GM18505 (cell line): ENCODE measurements at regions not wholly inside any gene's neighbourhood (a gene's known extent, or its start where the extent isn't known, plus 50 kb on each side); places are given as distances from the start of the nearest gene placed in this dataset.

Source experiments
- ATAC-seq: cut with Tn5 transposase; IDR thresholded peaks from one replicate; pipeline ENCODE4 v1.9.1; 2021; ENCODE audit not compliant: unreplicated experiment
- POLR2A ChIP-seq: IDR thresholded peaks from 4 replicates; pipeline ENCODE4 v1.6.1; 2011; ENCODE audit warnings: borderline replicate concordance; ENCODE audit not compliant: insufficient read depth, insufficient read length; ENCODE audit errors: extremely low read depth

- TF ChIP-seq POLR2A, result no peak
- no peak for ATAC-seq
Measured at GRCh38 chr16:65547772-65548446, 426.0 kb upstream of the CDH11 start.

DNA sequence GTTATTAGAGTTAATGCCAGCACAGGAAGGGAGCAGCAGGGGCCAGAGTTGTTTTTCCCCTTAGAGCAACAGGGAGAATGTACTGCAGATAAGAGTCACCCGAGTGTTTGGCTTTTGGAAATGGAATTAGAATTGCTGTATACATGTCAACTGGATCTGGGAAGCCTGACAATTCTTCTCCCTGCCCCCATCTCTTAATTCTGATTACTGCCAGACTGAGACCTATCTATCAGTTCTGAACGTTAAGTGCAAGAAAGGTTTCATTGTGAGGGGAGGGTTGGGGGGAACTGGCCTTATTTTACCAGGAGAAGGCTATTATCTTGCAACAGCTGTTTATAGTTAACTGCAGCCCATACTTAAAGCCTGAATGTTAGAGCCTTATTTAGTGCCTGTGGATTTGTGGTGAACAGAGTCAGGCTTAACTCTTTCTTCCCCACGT, 424.5 kb upstream of the CDH11 start:
- no peak for ATAC-seq
- no peak for TF ChIP-seq POLR2A

DNA sequence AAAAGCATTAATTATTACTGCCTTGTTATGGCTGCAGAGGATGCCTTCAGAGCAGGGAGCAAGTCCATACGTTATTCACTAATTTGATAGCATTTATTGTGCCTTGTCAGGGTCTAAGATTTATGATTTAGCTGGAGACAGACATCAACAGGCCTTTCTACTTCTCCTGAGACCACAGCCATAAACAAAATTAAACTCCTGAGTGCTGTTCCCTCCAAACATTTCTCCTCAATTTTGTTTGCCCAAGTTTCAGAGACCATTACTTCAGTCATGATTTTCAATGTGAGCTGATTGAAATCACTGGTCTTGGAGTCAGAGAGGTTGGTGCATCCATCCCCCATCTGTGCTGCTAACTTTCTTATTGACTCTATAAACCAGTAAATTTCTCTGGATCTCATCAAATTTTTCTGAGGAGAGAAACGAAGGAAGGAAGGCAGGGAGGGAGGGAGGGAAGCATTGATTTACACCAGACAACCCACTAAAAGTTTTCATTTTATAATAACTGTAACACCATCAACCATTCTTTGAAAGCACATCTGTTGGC, 423.6 kb upstream of the CDH11 start:
- TF ChIP-seq POLR2A, result no peak

DNA sequence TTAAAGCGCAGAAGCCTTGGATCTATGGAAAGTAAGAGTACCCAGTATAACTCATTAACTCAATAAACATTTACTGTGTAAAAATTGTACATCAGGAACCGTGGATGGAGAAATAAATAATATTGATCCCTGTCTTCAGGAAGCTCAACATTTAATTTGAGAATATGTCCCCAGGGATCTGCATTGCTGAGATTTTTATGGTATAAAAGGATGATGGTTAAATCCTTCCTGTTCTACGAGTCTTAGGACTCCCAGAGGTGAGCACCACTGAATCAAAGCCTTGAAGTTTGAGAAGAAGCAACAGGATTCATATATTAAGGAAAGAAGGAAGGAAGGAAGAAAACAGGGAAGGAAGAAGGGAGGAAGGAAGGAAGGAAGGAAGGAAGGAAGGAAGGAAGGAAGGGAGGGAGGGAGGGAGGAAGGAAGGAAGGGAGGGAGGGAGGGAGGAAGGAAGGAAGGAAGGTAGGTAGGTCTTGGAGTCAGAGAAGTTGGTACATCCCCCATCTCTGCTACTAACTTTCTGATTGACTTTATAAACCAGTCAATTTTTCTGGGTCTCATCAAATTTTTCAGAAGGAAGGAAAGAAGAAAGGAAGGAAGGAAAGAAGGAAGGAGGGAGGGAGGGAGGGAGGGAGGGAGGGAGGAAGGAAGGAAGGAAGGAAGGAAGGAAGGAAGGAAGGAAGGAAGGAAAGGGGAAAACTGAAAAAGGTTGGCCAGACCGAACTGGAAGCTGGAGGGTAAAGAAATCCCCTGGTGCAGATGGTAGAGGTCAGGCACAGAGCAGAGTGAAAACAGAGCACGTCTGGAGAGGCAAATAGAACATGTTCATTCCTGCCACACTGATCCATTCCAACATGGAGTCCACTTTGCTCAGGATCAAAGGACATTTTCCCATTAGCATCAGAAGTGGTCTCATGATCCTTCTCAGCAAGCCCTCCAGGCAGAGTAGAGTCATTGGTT, 422.2 kb upstream of the CDH11 start:
- no peak for TF ChIP-seq POLR2A
- no peak for ATAC-seq

More for the DNA sequence above, 423.6 kb upstream of the CDH11 start:
- ATAC-seq, result no peak

- no peak for TF ChIP-seq POLR2A
- no peak for ATAC-seq
Measured at GRCh38 chr16:65541646-65542045, 419.8 kb upstream of the CDH11 start.

GRCh38 chr16:65540901-65541300, 419.0 kb upstream of the CDH11 start:
- TF ChIP-seq POLR2A, result no peak
- ATAC-seq, result no peak

- no peak for ATAC-seq
- TF ChIP-seq POLR2A, result no peak
Measured at GRCh38 chr16:65538976-65539375, 417.1 kb upstream of the CDH11 start.

DNA sequence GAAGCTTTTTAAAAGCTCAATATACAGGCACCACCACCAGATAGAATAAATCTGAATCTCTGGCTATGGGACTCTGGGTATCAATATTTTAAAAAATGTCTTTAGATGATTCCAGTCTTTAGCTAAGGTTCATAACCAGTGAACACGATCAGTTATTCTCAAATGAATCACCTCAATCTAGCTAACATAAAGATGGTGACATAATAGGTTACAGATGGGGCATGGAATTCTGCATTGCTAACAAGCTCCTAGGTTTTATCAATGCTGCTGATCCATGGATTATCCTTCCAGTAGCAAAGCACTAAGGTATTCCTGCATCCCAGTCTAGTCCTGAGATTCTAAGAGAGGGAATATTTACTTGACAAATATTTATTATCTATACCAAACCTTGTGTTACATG, 415.5 kb upstream of the CDH11 start:
- ATAC-seq, result no peak
- TF ChIP-seq POLR2A, result no peak

DNA sequence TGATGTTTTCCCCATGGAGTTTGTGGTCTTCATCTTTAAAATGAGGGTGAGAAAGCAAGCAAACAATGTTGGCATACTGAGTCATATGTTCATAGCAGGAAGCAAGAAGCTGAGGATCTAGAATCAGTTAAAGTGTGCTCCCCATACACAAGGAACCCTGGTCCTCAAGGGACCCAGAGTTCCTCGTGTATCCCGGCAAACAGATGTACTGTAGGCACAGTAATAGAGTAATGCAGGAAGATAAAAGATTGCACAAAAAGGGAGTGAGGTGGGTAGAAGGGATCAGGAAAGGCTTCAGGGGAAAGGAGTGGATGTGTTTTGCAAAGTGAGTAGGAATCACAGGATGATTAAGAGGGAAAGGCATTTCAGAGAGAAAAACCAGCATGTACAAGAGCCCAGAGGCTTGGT, 412.3 kb upstream of the CDH11 start:
- no peak for TF ChIP-seq POLR2A
- ATAC-seq, result no peak

GRCh38 chr16:65532846-65533245, 411.0 kb upstream of the CDH11 start:
- no peak for ATAC-seq
- TF ChIP-seq POLR2A, result no peak

DNA sequence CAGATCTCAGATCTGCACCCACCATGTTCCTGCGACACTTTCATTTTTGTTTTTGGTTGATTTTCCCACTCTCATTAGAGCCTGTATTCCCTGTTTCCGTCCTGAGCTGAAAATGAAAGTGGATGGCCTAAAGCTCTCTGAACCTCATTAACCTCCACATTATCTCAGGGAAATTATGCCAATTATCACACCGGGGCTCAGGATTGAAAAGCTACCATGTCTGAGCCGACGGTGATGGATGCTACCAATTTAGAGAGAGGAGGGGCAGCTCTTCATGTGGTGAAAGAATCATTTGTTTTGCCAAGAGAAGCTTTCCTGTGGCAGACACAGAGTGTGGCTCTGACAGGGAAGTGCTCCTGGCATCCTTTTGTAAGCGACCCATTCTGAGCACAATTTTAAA, 410.4 kb upstream of the CDH11 start:
- TF ChIP-seq POLR2A, result no peak
- no peak for ATAC-seq

DNA sequence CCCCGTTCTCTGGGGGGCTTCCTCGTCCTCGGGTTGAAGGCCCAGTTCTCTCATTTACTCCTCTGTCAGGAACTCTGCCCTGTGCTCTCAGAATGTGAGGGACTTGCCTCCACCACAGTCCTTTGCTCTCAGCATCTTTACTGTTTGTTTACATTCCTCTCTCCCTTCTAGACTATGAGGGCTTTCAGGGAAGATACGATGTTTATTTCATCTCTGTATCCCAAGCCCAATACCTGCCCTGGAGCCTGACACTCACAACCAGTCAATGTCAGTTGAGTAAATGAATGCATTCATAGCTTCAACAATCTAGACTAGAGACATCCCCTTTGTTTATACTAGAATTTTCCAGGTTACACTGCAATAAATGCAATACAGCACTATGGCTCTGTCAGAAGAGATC, 409.6 kb upstream of the CDH11 start:
- TF ChIP-seq POLR2A, result no peak
- ATAC-seq, result no peak

DNA sequence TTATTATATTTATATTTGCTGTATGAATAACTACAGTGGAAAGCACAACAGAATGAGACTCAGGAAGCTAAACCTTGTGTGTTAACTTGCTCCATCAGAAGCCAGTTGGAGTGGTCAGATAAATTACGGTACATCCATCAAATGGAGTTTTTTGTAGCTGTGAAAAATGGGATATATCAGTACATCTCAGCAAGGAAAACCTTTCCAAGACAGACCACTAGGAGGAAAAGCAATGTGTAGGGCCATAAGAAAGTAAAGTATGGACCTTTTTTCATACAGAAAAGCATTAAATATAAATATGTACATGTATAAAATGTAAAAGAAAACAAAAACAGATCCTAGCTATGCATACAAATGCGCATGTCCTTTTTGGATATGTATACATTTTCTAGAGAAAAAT, 403.8 kb upstream of the CDH11 start:
- ATAC-seq, result no peak
- TF ChIP-seq POLR2A, result no peak
